ENCODE measurements at regions not wholly inside any gene's neighbourhood (a gene's known extent, or its start where the extent isn't known, plus 50 kb on each side); places are given as distances from the start of the nearest gene placed in this dataset.

DNA sequence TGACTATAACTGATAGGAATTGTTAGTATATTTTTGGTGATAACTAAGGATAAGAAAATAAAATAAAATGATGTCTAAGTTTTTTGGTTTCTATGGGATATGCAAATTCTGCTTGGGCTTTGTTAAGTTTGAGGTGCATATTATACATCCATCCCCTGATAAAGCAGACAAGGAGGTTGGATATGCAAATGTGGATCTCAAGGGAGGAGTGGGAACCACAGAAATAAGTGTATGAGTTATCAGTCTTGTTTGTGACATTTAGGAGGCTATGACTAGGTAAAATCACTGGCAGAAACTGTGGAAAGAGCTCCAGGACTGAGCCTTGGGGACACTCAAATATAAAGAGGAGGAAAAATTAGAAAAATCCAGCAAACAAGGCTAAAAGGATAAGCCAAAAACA is 719.4 kb downstream of the RERGL start:
- H3K4me3 Mint-ChIP-seq = no peak overlapping the region
- Histone ChIP-seq H3K79me1 (ENCODE audit: insufficient read depth, low read depth, low read length, poor library complexity, severe bottlenecking) (no peaks in the 10 kb centered on the region), H3K79me2 (ENCODE audit: insufficient read depth, low read length) (no peaks in the 10 kb centered on the region), H3K4me2 (ENCODE audit: insufficient read depth, insufficient read length, low read length) (no peak overlapping the region), H2BK120ac (ENCODE audit: low read depth, low read length, poor library complexity, severe bottlenecking) (no peak overlapping the region), H3K27ac (ENCODE audit: insufficient read length, low read depth, low read length) (no peak overlapping the region), H3K18ac (ENCODE audit: insufficient read length, low read depth, low read length) (no peak overlapping the region), H2BK12ac (ENCODE audit: insufficient read length, low read depth, low read length) (no peak overlapping the region), H3T11ph (ENCODE audit: low read length) (no peak overlapping the region), H3K23ac (ENCODE audit: insufficient read length, low read depth, low read length) (no peak overlapping the region), H2BK5ac (ENCODE audit: insufficient read length, low read length) (no peak overlapping the region), H3K4ac (ENCODE audit: low read depth, low read length) (no peak overlapping the region), H3K23me2 (ENCODE audit: insufficient read length, low read depth, low read length, poor library complexity, severe bottlenecking) (no peaks in the 10 kb centered on the region), H4K8ac (replicated peaks; ENCODE audit: insufficient read length, low read depth, low read length) (no peak overlapping the region), H3K9ac (ENCODE audit: extremely low read depth, insufficient read length, low read length) (no peak overlapping the region), H3K27me3 (ENCODE audit: insufficient read depth, low read length) (no peaks in the 10 kb centered on the region), H3K14ac (ENCODE audit: insufficient read depth, low read length) (no peak overlapping the region), H2BK15ac (ENCODE audit: low read depth, low read length) (no peak overlapping the region), H4K5ac (ENCODE audit: insufficient read length, low read depth, low read length) (no peak overlapping the region), H3K4me1 (ENCODE audit: insufficient read depth, low read length) (no peaks in the 10 kb centered on the region), H2AFZ (ENCODE audit: low read length) (no peak overlapping the region), H4K91ac (ENCODE audit: insufficient read length, low read depth, low read length) (no peak overlapping the region), H4K20me1 (ENCODE audit: control insufficient read depth, insufficient read depth, insufficient read length) (no peaks in the 10 kb centered on the region), H2BK20ac (ENCODE audit: low read depth, low read length, poor library complexity, severe bottlenecking) (no peak overlapping the region), H3K56ac (ENCODE audit: insufficient read length, low read depth, low read length) (no peak overlapping the region), H2AK5ac (ENCODE audit: insufficient read length, low read length) (no peak overlapping the region), H3K9me3 (ENCODE audit: control insufficient read depth, low read depth, low read length) (no peaks in the 10 kb centered on the region)
- no peak for DNase-seq
- no peak overlapping the region for H3K27ac Mint-ChIP-seq
- no peaks in the 10 kb centered on the region for H3K9me3 Mint-ChIP-seq
- no peaks in the 10 kb centered on the region for H3K4me1 Mint-ChIP-seq
- no peak for TF ChIP-seq CTCF (conservative IDR thresholded peaks at IDR 0.05)
- H3K36me3 Mint-ChIP-seq (ENCODE audit: insufficient read depth in 1 of 3, low read depth in 3 of 3) = no peaks in the 10 kb centered on the region
- H3K27me3 Mint-ChIP-seq (ENCODE audit: low read depth) = no peaks in the 10 kb centered on the region
